DOHH2 (cell line): ENCODE measurements at regions not wholly inside any gene's neighbourhood (a gene's known extent, or its start where the extent isn't known, plus 50 kb on each side); places are given as distances from the start of the nearest gene placed in this dataset.
"Not testable (repeated sequence)": the region's sequence is repeated elsewhere in the genome, so short reads cannot be mapped to it uniquely, and the experiment has no call there.

ENCODE experiments used
- H3F3A ChIP-seq: fragments of 200-600 bp; sonication (generic), shearing (Covaris generic); 2 replicates; pipeline ENCODE4 v1.6.0; 2016; ENCODE audit warnings: antibody characterized with exemption, mild to moderate bottlenecking; ENCODE audit not compliant: control insufficient read depth, insufficient read depth
- H3K27ac ChIP-seq: fragments of 200-600 bp; sonication (generic); 2 replicates; pipeline ENCODE4 v1.5.1; 2014; ENCODE audit warnings: low read depth, mild to moderate bottlenecking, low read length, moderate library complexity
- H3K27me3 ChIP-seq: fragments of 200-600 bp; sonication (generic); 2 replicates; pipeline ENCODE4 v1.6.1; 2014; ENCODE audit warnings: mild to moderate bottlenecking, low read length, mixed read lengths; ENCODE audit not compliant: control insufficient read depth
- H3K36me3 ChIP-seq: fragments of 200-600 bp; sonication (generic); 2 replicates; pipeline ENCODE4 v1.6.1; 2014; ENCODE audit warnings: mild to moderate bottlenecking, low read length, moderate library complexity, mixed read lengths; ENCODE audit not compliant: control insufficient read depth
- H3K4me1 ChIP-seq: fragments of 200-600 bp; sonication (generic); 2 replicates; pipeline ENCODE4 v1.6.1; 2014; ENCODE audit warnings: mild to moderate bottlenecking, low read length, mixed read lengths; ENCODE audit not compliant: control insufficient read depth
- H3K4me2 ChIP-seq: fragments of 200-600 bp; sonication (generic); 2 replicates; pipeline ENCODE4 v1.6.0; 2014; ENCODE audit warnings: mild to moderate bottlenecking, low read length, moderate library complexity
- H3K4me3 ChIP-seq: fragments of 200-600 bp; sonication (generic); 2 replicates; pipeline ENCODE4 v1.5.1; 2014; ENCODE audit warnings: mild to moderate bottlenecking, low read length, mixed read lengths
- H3K79me2 ChIP-seq: fragments of 200-600 bp; sonication (generic); 2 replicates; pipeline ENCODE4 v1.6.1; 2014; ENCODE audit warnings: mild to moderate bottlenecking, low read length, mixed read lengths; ENCODE audit not compliant: control insufficient read depth
- H3K9me2 ChIP-seq: fragments of 200-600 bp; sonication (generic); replicated peaks from 2 replicates; pipeline ENCODE4 v1.6.1; 2014; ENCODE audit warnings: mild to moderate bottlenecking, low read length, mixed read lengths; ENCODE audit not compliant: control insufficient read depth
- H3K9me3 ChIP-seq: fragments of 200-600 bp; sonication (generic); 2 replicates; pipeline ENCODE4 v1.6.1; 2014; ENCODE audit warnings: antibody characterized with exemption, low read length, mixed read lengths; ENCODE audit not compliant: control insufficient read depth, insufficient read depth
- H4K20me1 ChIP-seq: fragments of 200-600 bp; sonication (generic); 2 replicates; pipeline ENCODE4 v1.6.0; 2014; ENCODE audit warnings: low read depth, mild to moderate bottlenecking, antibody characterized with exemption, low read length, moderate library complexity; ENCODE audit not compliant: control insufficient read depth, insufficient read depth
- CTCF ChIP-seq: fragments of 200-600 bp; sonication (generic); IDR thresholded peaks from one replicate; pipeline ENCODE4 v1.5.1; 2014; ENCODE audit warnings: antibody characterized with exemption, mild to moderate bottlenecking, low read depth, low read length; ENCODE audit not compliant: poor library complexity, severe bottlenecking
- EZH2phosphoT487 ChIP-seq: fragments of 200-600 bp; sonication (generic); IDR thresholded peaks from 2 replicates; pipeline ENCODE4 v1.6.1; 2017; ENCODE audit warnings: borderline replicate concordance, mild to moderate bottlenecking, antibody characterized with exemption, low read length, moderate library complexity, mixed read lengths

GRCh38 chr7:98763441-98763840 is 106.4 kb downstream of the TMEM130 start:
- H4K20me1 ChIP-seq: no peaks in the 10 kb centered on the region; the same call in 1 of the 2 replicates
- peaks cover 8% of the 10 kb centered on the region; the same call in 1 of the 2 replicates for H3K9me3 ChIP-seq
- H3K27ac ChIP-seq: no peak overlapping the region
- H3K4me3 ChIP-seq: no peak overlapping the region
- H3K36me3 ChIP-seq: no peaks in the 10 kb centered on the region
- no peaks in the 10 kb centered on the region for H3K9me2 ChIP-seq
- no peak overlapping the region for H3K4me2 ChIP-seq
- no peaks in the 10 kb centered on the region for H3K27me3 ChIP-seq
- 0 out of 2 replicates have a peak, but pooled peaks cover 3% of the 10 kb centered on the region for H3F3A ChIP-seq
- no peaks in the 10 kb centered on the region for H3K79me2 ChIP-seq
- TF ChIP-seq EZH2phosphoT487 (no peak), CTCF (no peak)
- H3K4me1 ChIP-seq: no peaks in the 10 kb centered on the region

- no peaks in the 10 kb centered on the region for H3K36me3 ChIP-seq
- no peaks in the 10 kb centered on the region; the same call in 1 of the 2 replicates for H4K20me1 ChIP-seq
- peaks cover 3% of the 10 kb centered on the region; the same call in 1 of the 2 replicates for H3K27me3 ChIP-seq
- H3K79me2 ChIP-seq: no peaks in the 10 kb centered on the region
- H3K4me2 ChIP-seq: no peak overlapping the region
- TF ChIP-seq CTCF: no peak
- TF ChIP-seq EZH2phosphoT487: no peak
- no peak overlapping the region for H3K27ac ChIP-seq
- H3K4me1 ChIP-seq: no peaks in the 10 kb centered on the region
- H3K9me2 ChIP-seq: no peaks in the 10 kb centered on the region
- H3K4me3 ChIP-seq: no peak overlapping the region
- H3F3A ChIP-seq: no peaks in the 10 kb centered on the region
- H3K9me3 ChIP-seq: no peaks in the 10 kb centered on the region
Measured at GRCh38 chr7:98764946-98765345, 104.9 kb downstream of the TMEM130 start.

GRCh38 chr7:98770085-98770484 is 99.7 kb downstream of the TMEM130 start:
- H3K9me2 ChIP-seq: not testable (repeated sequence)

GRCh38 chr7:98771519-98771918 is 98.3 kb downstream of the TMEM130 start:
- no peak overlapping the region for H3K27ac ChIP-seq
- peaks cover 21% of the 10 kb centered on the region for H3K27me3 ChIP-seq
- H3F3A ChIP-seq: no peaks in the 10 kb centered on the region
- no peak overlapping the region for H3K4me2 ChIP-seq
- H4K20me1 ChIP-seq: no peaks in the 10 kb centered on the region
- no peaks in the 10 kb centered on the region for H3K9me3 ChIP-seq
- no peak overlapping the region for H3K4me3 ChIP-seq
- no peaks in the 10 kb centered on the region for H3K79me2 ChIP-seq
- no peaks in the 10 kb centered on the region for H3K36me3 ChIP-seq
- no peak for TF ChIP-seq CTCF
- no peak for TF ChIP-seq EZH2phosphoT487
- no peaks in the 10 kb centered on the region for H3K9me2 ChIP-seq
- H3K4me1 ChIP-seq: peaks cover 8% of the 10 kb centered on the region

More at GRCh38 chr7:98770085-98770484, 99.7 kb downstream of the TMEM130 start:
- H3F3A ChIP-seq, H3K27ac ChIP-seq, H4K20me1 ChIP-seq, H3K4me3 ChIP-seq, H3K4me1 ChIP-seq, H3K4me2 ChIP-seq, H3K79me2 ChIP-seq, H3K9me3 ChIP-seq, H3K36me3 ChIP-seq: not testable (repeated sequence)
- peaks cover 21% of the 10 kb centered on the region for H3K27me3 ChIP-seq
